Activated CD4-positive, alpha-beta T cell treated with anti-CD3 and anti-CD28 coated beads for 36 hours (primary cell): ENCODE measurements at regions not wholly inside any gene's neighbourhood (a gene's known extent, or its start where the extent isn't known, plus 50 kb on each side); places are given as distances from the start of the nearest gene placed in this dataset.
"Not testable (repeated sequence)": the region's sequence is repeated elsewhere in the genome, so short reads cannot be mapped to it uniquely, and the experiment has no call there.

Experiments
- ATAC-seq: fragments of 200-7000 bp; cut with Tn5 transposase; one replicate; pipeline ENCODE4 v1.10.0; 2021; ENCODE audit warnings: mild to moderate bottlenecking, moderate library complexity
- CTCF ChIA-PET: fragments of 350-600 bp; sonication (Branson Sonifier 250); formaldehyde crosslinking; loops from one replicate; lab custom pipeline; 2021; ENCODE audit warnings: antibody characterized with exemption; lab: Charles Lee
- POLR2A ChIA-PET: fragments of 350-600 bp; sonication (Branson Sonifier 250); formaldehyde crosslinking; loops from one replicate; lab custom pipeline; 2021; ENCODE audit warnings: antibody characterized with exemption, inconsistent platforms; lab: Charles Lee
- DNase-seq: peaks from one replicate; pipeline ENCODE4 v3.0.0-alpha.2; 2020
- H3K27ac Mint-ChIP-seq: one replicate; pipeline ENCODE4 v1.8.0; 2021; ENCODE audit warnings: mixed read lengths
- H3K27me3 Mint-ChIP-seq: one replicate; pipeline ENCODE4 v1.8.0; 2021; ENCODE audit warnings: mixed read lengths
- H3K36me3 Mint-ChIP-seq: one replicate; pipeline ENCODE4 v1.8.0; 2021; ENCODE audit warnings: low read depth, mixed read lengths
- H3K4me1 Mint-ChIP-seq: one replicate; pipeline ENCODE4 v1.8.0; 2021; ENCODE audit warnings: mixed read lengths
- H3K4me3 Mint-ChIP-seq: one replicate; pipeline ENCODE4 v1.8.0; 2021; ENCODE audit warnings: mild to moderate bottlenecking, moderate library complexity, mixed read lengths
- H3K9me3 Mint-ChIP-seq: one replicate; pipeline ENCODE4 v1.8.0; 2021; ENCODE audit warnings: low read depth, mixed read lengths
- intact Hi-C, 2 experiments: fragments of 100-400 bp; cut with DNase I in 1 of 2; cut with micrococcal nuclease in 1 of 2; formaldehyde crosslinking; loops; one replicate each; pipeline versions ENCODE4 v1.14.2 to v1.15.1; 2022 to 2024; cut with DNase I, micrococcal nuclease

- ChIA-PET CTCF (no interaction called here), POLR2A (no interaction called here)
- no peaks in the 10 kb centered on the region for H3K4me1 Mint-ChIP-seq
- no peak for DNase-seq
- intact Hi-C loops, result no loop called here
- H3K9me3 Mint-ChIP-seq, result no peaks in the 10 kb centered on the region
- H3K4me3 Mint-ChIP-seq, result no peak overlapping the region
- H3K36me3 Mint-ChIP-seq, result no peaks in the 10 kb centered on the region
- no peak for ATAC-seq
- no peaks in the 10 kb centered on the region for H3K27me3 Mint-ChIP-seq
- H3K27ac Mint-ChIP-seq, result no peak overlapping the region
Observed at GRCh38 chrX:35340465-35340864, 397.9 kb downstream of the FAM47B start.

GRCh38 chrX:35351212-35351611, 408.6 kb downstream of the FAM47B start:
- no peak for ATAC-seq
- no peak for DNase-seq
- ChIA-PET POLR2A (no interaction called here), CTCF (no interaction called here)
- Mint-ChIP-seq H3K9me3 (no peaks in the 10 kb centered on the region), H3K4me1 (no peaks in the 10 kb centered on the region), H3K4me3 (no peak overlapping the region), H3K36me3 (no peaks in the 10 kb centered on the region), H3K27ac (no peak overlapping the region), H3K27me3 (no peaks in the 10 kb centered on the region)
- intact Hi-C loops, result no loop called here

GRCh38 chrX:35351795-35352483, 409.3 kb downstream of the FAM47B start:
- intact Hi-C loops, result no loop called here
- no peaks in the 10 kb centered on the region for H3K4me1 Mint-ChIP-seq
- POLR2A ChIA-PET, result no interaction called here
- no peak for ATAC-seq
- DNase-seq, result no peak
- CTCF ChIA-PET, result no interaction called here
- H3K4me3 Mint-ChIP-seq, result no peak overlapping the region
- no peaks in the 10 kb centered on the region for H3K27me3 Mint-ChIP-seq
- no peaks in the 10 kb centered on the region for H3K36me3 Mint-ChIP-seq
- H3K27ac Mint-ChIP-seq, result no peak overlapping the region
- H3K9me3 Mint-ChIP-seq, result peaks cover 1% of the 10 kb centered on the region

GRCh38 chrX:35357656-35358055, 415.1 kb downstream of the FAM47B start:
- CTCF ChIA-PET, result no interaction called here
- intact Hi-C loops, result no loop called here
- no peak for ATAC-seq
- Mint-ChIP-seq H3K4me1 (no peaks in the 10 kb centered on the region), H3K36me3 (no peaks in the 10 kb centered on the region), H3K27ac (no peak overlapping the region), H3K4me3 (no peak overlapping the region), H3K27me3 (no peaks in the 10 kb centered on the region), H3K9me3 (peaks cover 5% of the 10 kb centered on the region)
- POLR2A ChIA-PET, result no interaction called here
- no peak for DNase-seq

- CTCF ChIA-PET, result no interaction called here
- Mint-ChIP-seq H3K27ac (no peak overlapping the region), H3K27me3 (no peaks in the 10 kb centered on the region), H3K4me3 (no peak overlapping the region), H3K4me1 (no peaks in the 10 kb centered on the region), H3K36me3 (no peaks in the 10 kb centered on the region), H3K9me3 (no peaks in the 10 kb centered on the region)
- ATAC-seq (no peak), DNase-seq (no peak)
- POLR2A ChIA-PET, result no interaction called here
- intact Hi-C loops, result no loop called here
Observed at GRCh38 chrX:35362866-35363265, 420.3 kb downstream of the FAM47B start.

- Mint-ChIP-seq H3K4me1 (no peaks in the 10 kb centered on the region), H3K9me3 (no peaks in the 10 kb centered on the region), H3K27ac (no peak overlapping the region), H3K36me3 (no peaks in the 10 kb centered on the region), H3K4me3 (no peak overlapping the region), H3K27me3 (no peaks in the 10 kb centered on the region)
- POLR2A ChIA-PET, result no interaction called here
- ATAC-seq (no peak), DNase-seq (no peak)
- CTCF ChIA-PET, result no interaction called here
- intact Hi-C loops, result no loop called here
Observed at GRCh38 chrX:35374116-35374515, 424.0 kb upstream of the MAGEB16 start.

- Mint-ChIP-seq H3K27me3 (no peaks in the 10 kb centered on the region), H3K27ac (no peak overlapping the region), H3K9me3 (no peaks in the 10 kb centered on the region), H3K36me3 (no peaks in the 10 kb centered on the region), H3K4me3 (no peak overlapping the region), H3K4me1 (no peaks in the 10 kb centered on the region)
- POLR2A ChIA-PET, result no interaction called here
- intact Hi-C loops, result no loop called here
- ATAC-seq (no peak), DNase-seq (no peak)
- CTCF ChIA-PET, result interaction anchor here (1.2 kb wide), 1 partner anchor 14 kb away, joined by 3 read pairs; no protein-coding TSS in a partner anchor
Observed at GRCh38 chrX:35380808-35381700, 417.1 kb upstream of the MAGEB16 start.

GRCh38 chrX:35381709-35382108, 416.4 kb upstream of the MAGEB16 start:
- ATAC-seq, CTCF ChIA-PET, H3K27me3 Mint-ChIP-seq, H3K4me3 Mint-ChIP-seq, H3K36me3 Mint-ChIP-seq, H3K9me3 Mint-ChIP-seq, H3K27ac Mint-ChIP-seq, DNase-seq, H3K4me1 Mint-ChIP-seq, intact Hi-C loops, POLR2A ChIA-PET: not testable (repeated sequence)

GRCh38 chrX:35382966-35383365, 415.2 kb upstream of the MAGEB16 start:
- Mint-ChIP-seq H3K36me3 (no peaks in the 10 kb centered on the region), H3K27ac (no peak overlapping the region), H3K4me1 (no peaks in the 10 kb centered on the region), H3K27me3 (no peaks in the 10 kb centered on the region), H3K9me3 (no peaks in the 10 kb centered on the region), H3K4me3 (no peak overlapping the region)
- intact Hi-C loops, result no loop called here
- POLR2A ChIA-PET, result no interaction called here
- CTCF ChIA-PET, result no interaction called here
- ATAC-seq (no peak), DNase-seq (no peak)

- no peaks in the 10 kb centered on the region for H3K36me3 Mint-ChIP-seq
- H3K4me3 Mint-ChIP-seq, result no peak overlapping the region
- H3K27me3 Mint-ChIP-seq, result no peaks in the 10 kb centered on the region
- peaks cover 2% of the 10 kb centered on the region for H3K9me3 Mint-ChIP-seq
- ChIA-PET POLR2A (no interaction called here), CTCF (no interaction called here)
- intact Hi-C loops, result no loop called here
- DNase-seq, result no peak
- no peaks in the 10 kb centered on the region for H3K4me1 Mint-ChIP-seq
- ATAC-seq, result no peak
- no peak overlapping the region for H3K27ac Mint-ChIP-seq
Observed at GRCh38 chrX:35392232-35392631, 405.9 kb upstream of the MAGEB16 start.

GRCh38 chrX:35406386-35406785, 391.8 kb upstream of the MAGEB16 start:
- ChIA-PET CTCF (no interaction called here), POLR2A (no interaction called here)
- H3K36me3 Mint-ChIP-seq, result no peaks in the 10 kb centered on the region
- intact Hi-C loops, result no loop called here
- H3K4me3 Mint-ChIP-seq, result no peak overlapping the region
- H3K4me1 Mint-ChIP-seq, result no peaks in the 10 kb centered on the region
- peaks cover 2% of the 10 kb centered on the region for H3K9me3 Mint-ChIP-seq
- DNase-seq (no peak), ATAC-seq (no peak)
- no peak overlapping the region for H3K27ac Mint-ChIP-seq
- no peaks in the 10 kb centered on the region for H3K27me3 Mint-ChIP-seq

- POLR2A ChIA-PET, result no interaction called here
- Mint-ChIP-seq H3K9me3 (peaks cover 3% of the 10 kb centered on the region), H3K27me3 (no peaks in the 10 kb centered on the region), H3K27ac (no peak overlapping the region), H3K4me1 (no peaks in the 10 kb centered on the region), H3K36me3 (no peaks in the 10 kb centered on the region), H3K4me3 (no peak overlapping the region)
- intact Hi-C loops, result no loop called here
- CTCF ChIA-PET, result no interaction called here
- ATAC-seq, result no peak
- DNase-seq, result no peak
Observed at GRCh38 chrX:35416782-35417181, 381.4 kb upstream of the MAGEB16 start.
